ENCODE measurements at regions not wholly inside any gene's neighbourhood (a gene's known extent, or its start where the extent isn't known, plus 50 kb on each side); places are given as distances from the start of the nearest gene placed in this dataset.

GRCh38 chr20:58144096-58144495 lies 84.4 kb downstream of the ANKRD60 start:
- no peak for TF ChIP-seq TAF1 (IDR thresholded peaks at IDR 0.05; ENCODE audit: borderline replicate concordance, insufficient read depth, low read length)
- TF ChIP-seq, protein P1, sequence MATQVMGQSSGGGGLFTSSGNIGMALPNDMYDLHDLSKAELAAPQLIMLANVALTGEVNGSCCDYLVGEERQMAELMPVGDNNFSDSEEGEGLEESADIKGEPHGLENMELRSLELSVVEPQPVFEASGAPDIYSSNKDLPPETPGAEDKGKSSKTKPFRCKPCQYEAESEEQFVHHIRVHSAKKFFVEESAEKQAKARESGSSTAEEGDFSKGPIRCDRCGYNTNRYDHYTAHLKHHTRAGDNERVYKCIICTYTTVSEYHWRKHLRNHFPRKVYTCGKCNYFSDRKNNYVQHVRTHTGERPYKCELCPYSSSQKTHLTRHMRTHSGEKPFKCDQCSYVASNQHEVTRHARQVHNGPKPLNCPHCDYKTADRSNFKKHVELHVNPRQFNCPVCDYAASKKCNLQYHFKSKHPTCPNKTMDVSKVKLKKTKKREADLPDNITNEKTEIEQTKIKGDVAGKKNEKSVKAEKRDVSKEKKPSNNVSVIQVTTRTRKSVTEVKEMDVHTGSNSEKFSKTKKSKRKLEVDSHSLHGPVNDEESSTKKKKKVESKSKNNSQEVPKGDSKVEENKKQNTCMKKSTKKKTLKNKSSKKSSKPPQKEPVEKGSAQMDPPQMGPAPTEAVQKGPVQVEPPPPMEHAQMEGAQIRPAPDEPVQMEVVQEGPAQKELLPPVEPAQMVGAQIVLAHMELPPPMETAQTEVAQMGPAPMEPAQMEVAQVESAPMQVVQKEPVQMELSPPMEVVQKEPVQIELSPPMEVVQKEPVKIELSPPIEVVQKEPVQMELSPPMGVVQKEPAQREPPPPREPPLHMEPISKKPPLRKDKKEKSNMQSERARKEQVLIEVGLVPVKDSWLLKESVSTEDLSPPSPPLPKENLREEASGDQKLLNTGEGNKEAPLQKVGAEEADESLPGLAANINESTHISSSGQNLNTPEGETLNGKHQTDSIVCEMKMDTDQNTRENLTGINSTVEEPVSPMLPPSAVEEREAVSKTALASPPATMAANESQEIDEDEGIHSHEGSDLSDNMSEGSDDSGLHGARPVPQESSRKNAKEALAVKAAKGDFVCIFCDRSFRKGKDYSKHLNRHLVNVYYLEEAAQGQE (IDR thresholded peaks at IDR 0.05; ENCODE audit: insufficient read depth in 1 of 2, low read depth in 2 of 2, low read length in 2 of 2), result no peak
